Epidermal melanocyte (primary cell): ENCODE measurements at regions not wholly inside any gene's neighbourhood (a gene's known extent, or its start where the extent isn't known, plus 50 kb on each side); places are given as distances from the start of the nearest gene placed in this dataset.

Source experiments
- DNase-seq: peaks from one replicate; pipeline ENCODE4 v3.0.0; 2011; ENCODE audit warnings: low spot score; ENCODE audit not compliant: insufficient read length

- no peak for DNase-seq
Observed at GRCh38 chr7:98515201-98515600, 101.9 kb upstream of the NPTX2 start.

- no peak for DNase-seq
Observed at GRCh38 chr7:98514211-98515031, 102.7 kb upstream of the NPTX2 start.

GRCh38 chr7:98511175-98511574 lies 105.9 kb upstream of the NPTX2 start:
- DNase-seq, result no peak

- peak; percentile 20 for DNase-seq
Observed at GRCh38 chr7:98509836-98510235, 107.2 kb upstream of the NPTX2 start.

- DNase-seq, result no peak
Observed at GRCh38 chr7:98506471-98506870, 105.6 kb upstream of the BAIAP2L1 start.

- DNase-seq, result no peak
Observed at GRCh38 chr7:98500764-98501163, 99.9 kb upstream of the BAIAP2L1 start.

GRCh38 chr7:98496618-98497017 lies 95.7 kb upstream of the BAIAP2L1 start:
- no peak for DNase-seq

- no peak for DNase-seq
Observed at GRCh38 chr7:98495200-98495955, 94.5 kb upstream of the BAIAP2L1 start.

GRCh38 chr7:98493030-98493778 lies 92.3 kb upstream of the BAIAP2L1 start:
- no peak for DNase-seq

GRCh38 chr7:98488167-98488566 lies 87.3 kb upstream of the BAIAP2L1 start:
- DNase-seq, result no peak

- no peak for DNase-seq
Observed at GRCh38 chr7:98483964-98484545, 83.2 kb upstream of the BAIAP2L1 start.

- DNase-seq, result no peak
Observed at GRCh38 chr7:98483276-98483963, 82.5 kb upstream of the BAIAP2L1 start.

- DNase-seq, result no peak
Observed at GRCh38 chr7:98479318-98479717, 78.4 kb upstream of the BAIAP2L1 start.

GRCh38 chr7:98475352-98475751 lies 74.5 kb upstream of the BAIAP2L1 start:
- DNase-seq, result no peak

GRCh38 chr7:98474558-98474957 lies 73.7 kb upstream of the BAIAP2L1 start:
- no peak for DNase-seq

GRCh38 chr7:98472521-98472954 lies 71.6 kb upstream of the BAIAP2L1 start:
- no peak for DNase-seq

- no peak for DNase-seq
Observed at GRCh38 chr7:98470485-98471240, 69.8 kb upstream of the BAIAP2L1 start.

GRCh38 chr7:98469088-98469487 lies 68.2 kb upstream of the BAIAP2L1 start:
- DNase-seq, result no peak

GRCh38 chr7:98467570-98468312 lies 66.9 kb upstream of the BAIAP2L1 start:
- DNase-seq, result no peak

- no peak for DNase-seq
Observed at GRCh38 chr7:98465022-98465421, 64.1 kb upstream of the BAIAP2L1 start.
